Cardiac septum (tissue), 1 donor: ENCODE measurements at regions not wholly inside any gene's neighbourhood (a gene's known extent, or its start where the extent isn't known, plus 50 kb on each side); places are given as distances from the start of the nearest gene placed in this dataset.

Experiments used
- DNase-seq: peaks from one replicate; pipeline ENCODE4 v3.0.0-alpha.2; 2020; ENCODE audit warnings: low spot score
- intact Hi-C: fragments of 100-400 bp; cut with DNase I; formaldehyde crosslinking; loops from one replicate; pipeline ENCODE4 v1.14.0; 2022
- donor health status: DM: no; HTN: no; CAD: no.

- intact Hi-C loops: no loop called here
- no peak for DNase-seq
Observed at GRCh38 chrX:69110116-69110530, 55.1 kb downstream of the PJA1 start.

DNA sequence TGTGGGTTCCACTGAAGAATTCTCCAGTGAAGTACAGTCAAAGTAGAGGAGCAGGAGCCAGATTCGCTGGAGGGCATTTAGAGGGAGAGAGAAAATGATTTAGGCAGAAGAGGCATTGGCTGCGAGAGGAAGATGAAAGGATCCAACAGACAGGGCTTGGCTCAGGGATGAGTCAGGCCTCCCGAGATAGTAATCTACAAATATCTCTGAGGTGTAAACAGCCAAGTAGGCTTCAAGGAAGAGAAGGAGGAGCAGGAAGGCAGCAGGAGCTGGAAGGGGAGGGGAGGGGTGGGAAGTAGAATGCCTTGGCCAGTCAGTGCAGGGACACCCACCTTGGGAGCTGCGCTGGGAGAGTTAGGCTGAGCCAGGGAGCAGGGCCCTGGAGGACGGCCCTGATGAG, 55.5 kb downstream of the PJA1 start:
- no peak for DNase-seq
- intact Hi-C loops: no loop called here

DNA sequence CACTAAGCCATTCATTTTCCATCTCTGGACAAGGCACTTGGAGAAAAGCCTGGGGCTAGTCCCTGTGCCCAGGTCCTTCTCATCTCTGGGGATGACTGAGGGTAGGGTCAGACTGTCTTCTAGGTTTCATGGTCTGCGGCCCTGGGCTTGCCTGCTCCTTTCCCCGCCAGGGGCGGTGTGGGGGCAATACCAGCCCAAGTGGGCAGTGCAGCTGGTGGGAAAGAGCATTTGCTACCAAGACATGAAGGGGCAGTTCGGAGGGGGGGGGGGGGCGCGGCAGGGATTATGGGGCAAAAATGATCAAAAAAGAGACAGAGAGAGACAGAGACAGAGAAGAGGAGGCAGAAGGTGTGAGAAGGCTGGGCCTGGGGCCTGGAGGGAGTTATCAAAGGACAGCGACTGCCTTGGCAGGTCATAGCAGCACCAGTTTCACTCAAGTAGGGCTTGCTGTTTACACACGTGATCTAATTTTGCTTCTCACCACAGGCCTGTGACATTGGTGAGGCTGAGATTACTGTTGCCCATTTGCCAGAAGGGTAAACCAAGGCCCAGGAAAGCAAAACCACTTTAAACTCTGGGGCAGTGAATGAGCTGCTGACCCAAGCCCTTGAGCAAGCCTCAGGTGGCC, 56.1 kb downstream of the PJA1 start:
- intact Hi-C loops: no loop called here
- DNase-seq: no peak

DNA sequence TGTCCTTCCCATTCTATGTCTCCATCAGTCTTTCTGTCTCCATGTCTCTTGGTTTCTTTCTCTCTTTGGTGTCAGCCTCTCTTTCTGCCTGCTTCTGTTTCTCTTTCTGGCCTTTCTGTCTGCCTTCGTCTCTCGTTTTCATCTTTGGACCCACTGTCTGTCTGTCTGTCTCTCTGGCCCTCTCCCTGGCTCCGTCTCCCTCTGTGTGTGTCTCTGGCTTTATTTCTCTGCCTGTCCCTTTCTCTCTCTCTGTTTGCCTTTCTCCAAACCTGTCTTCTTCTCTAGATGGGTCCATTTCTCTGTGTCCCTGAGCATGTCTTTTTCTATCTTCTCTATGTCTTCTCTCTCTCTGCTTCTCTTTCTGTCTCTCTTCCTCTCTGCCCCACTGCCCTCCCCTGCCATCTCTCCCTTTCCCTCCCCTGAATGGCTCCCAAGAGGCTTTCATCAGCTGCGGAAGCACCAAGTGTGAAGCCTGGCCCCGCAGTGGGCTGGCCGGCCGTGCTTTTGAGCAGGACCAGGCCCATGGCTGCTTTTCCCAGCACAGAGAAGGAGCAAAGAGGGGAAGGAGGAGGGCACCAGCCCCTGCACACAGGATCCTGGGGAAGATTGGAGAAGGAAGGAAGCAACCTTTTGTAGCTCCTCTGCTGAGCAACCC, 57.4 kb downstream of the PJA1 start:
- intact Hi-C loops: no loop called here
- no peak for DNase-seq

GRCh38 chrX:69107231-69107739, 58.0 kb downstream of the PJA1 start:
- intact Hi-C loops: no loop called here
- DNase-seq: no peak

GRCh38 chrX:69104756-69105434, 60.4 kb downstream of the PJA1 start:
- intact Hi-C loops: no loop called here
- no peak for DNase-seq

DNA sequence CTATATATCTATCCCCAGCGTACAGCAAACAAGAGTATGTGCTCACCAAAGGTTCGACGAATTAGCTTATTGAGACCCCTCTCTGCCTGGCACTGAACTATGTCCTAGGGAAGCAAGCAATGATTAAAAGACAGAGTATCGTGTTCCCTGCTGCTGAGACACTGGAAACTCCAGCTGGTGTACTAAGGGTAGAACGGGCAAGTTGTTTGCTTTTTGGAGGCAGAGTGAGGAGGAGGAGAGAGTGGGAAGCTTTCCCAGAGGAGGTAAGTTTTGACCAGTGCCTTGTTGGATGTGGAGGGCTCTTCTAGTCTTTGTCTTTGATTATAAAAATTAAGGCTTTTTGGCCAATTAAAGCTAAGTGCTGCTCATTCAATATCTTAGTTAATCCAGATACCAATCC, 61.7 kb downstream of the PJA1 start:
- DNase-seq: no peak
- intact Hi-C loops: no loop called here

- no peak for DNase-seq
- intact Hi-C loops: no loop called here
Observed at GRCh38 chrX:69102612-69103194, 62.5 kb downstream of the PJA1 start.

- no peak for DNase-seq
- intact Hi-C loops: no loop called here
Observed at GRCh38 chrX:69101683-69102251, 63.5 kb downstream of the PJA1 start.

DNA sequence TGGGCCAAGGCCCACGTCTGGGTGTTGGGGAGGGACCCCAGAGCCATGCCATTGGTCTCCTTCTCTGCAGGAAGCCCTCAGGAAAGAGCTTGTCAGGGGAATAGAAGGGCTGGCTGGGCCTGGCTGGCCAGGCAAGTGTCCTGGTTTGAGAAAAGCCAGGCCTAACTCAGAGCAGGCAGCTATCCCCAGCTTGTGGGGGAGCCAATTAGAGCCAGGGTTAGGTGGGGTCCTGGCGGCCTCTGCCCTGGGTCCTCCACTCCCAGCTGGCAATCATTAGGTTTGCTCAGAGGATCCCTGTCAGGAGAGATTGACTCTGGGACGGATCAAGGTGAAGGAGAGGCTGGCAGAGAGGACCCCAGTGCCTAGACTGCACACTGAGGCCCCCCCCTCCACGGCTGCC, 64.8 kb downstream of the PJA1 start:
- DNase-seq: no peak
- intact Hi-C loops: no loop called here

- intact Hi-C loops: loop anchor here (10.0 kb wide), 1 partner anchor 187 kb away; no protein-coding TSS in a partner anchor
- no peak for DNase-seq
Observed at GRCh38 chrX:69097451-69098236, 67.6 kb downstream of the PJA1 start.

- DNase-seq: no peak
- intact Hi-C loops: loop anchor here (10.0 kb wide), 1 partner anchor 188 kb away; no protein-coding TSS in a partner anchor
Observed at GRCh38 chrX:69096963-69097362, 68.3 kb downstream of the PJA1 start.

- no peak for DNase-seq
Observed at GRCh38 chrX:69094977-69095669, 70.1 kb downstream of the PJA1 start.

DNA sequence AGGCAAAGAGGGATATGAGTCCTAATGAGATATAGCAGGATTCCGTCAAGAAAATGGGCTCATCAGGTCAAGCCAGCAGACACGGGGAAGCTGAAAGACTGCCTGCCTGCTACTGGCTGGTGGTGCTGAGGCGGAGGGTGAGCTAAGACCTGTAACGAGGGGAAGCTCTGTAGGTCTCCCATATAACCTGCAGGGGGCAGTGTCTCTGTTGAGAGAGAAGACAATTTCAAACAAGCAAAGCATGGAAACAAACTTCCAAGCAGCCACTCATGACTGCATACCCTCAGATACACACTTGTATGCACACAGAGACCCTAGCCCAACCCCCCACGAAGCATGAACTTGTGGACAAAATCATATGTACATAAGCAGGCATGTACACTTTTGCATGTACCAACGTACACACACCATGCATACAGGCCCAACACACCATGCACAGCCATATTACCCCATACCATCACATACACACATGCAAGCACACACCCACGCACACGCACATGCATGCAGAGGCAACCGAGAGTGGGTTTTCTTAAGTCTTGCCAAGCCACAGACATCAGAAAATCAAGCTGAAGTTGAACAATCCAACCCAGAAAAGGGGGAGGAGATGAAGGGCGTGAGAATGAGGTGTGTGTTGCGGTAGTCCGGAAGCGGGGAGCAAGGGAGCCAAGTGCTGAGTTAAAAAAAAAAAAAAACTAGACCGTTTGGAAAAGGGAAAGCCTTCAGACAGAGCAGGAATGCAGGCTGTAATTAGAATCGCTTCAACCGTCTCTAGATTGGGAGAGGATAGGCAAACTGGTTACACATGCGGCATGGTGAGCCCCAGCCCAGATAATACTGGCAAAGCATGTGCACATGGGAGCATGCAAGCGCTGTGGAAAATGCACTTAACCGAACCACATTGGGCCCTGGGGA, 71.0 kb downstream of the PJA1 start:
- no peak for DNase-seq
- intact Hi-C loops: loop anchor here (5.0 to 10.0 kb wide), 2 partner anchors 128 to 191 kb away; no protein-coding TSS in a partner anchor

More at GRCh38 chrX:69094977-69095669, 70.1 kb downstream of the PJA1 start:
- intact Hi-C loops: loop anchor here (5.0 to 10.0 kb wide), 2 partner anchors 127 to 190 kb away; no protein-coding TSS in a partner anchor

DNA sequence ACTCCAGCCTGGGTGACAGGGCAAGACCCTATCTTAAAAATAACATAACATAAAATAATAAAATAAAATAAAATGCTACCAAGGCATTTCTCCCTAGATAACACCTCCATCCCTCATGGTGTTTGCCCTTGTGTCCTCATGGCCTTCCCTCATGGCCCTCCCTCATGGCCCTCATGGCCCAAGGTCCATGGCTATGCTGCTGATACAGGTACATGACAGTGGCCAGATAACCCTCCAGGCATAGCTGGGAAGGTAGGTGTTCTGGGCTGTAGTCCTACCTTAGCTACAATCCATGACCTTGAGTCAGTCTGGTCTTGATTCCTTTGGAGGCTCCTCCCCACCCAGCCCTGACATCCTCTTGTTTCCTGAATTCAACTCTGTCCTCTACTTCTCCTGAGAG, 75.2 kb downstream of the PJA1 start:
- intact Hi-C loops: loop anchor here (5.0 to 10.0 kb wide), 2 partner anchors 132 to 195 kb away; no protein-coding TSS in a partner anchor
- DNase-seq: no peak

DNA sequence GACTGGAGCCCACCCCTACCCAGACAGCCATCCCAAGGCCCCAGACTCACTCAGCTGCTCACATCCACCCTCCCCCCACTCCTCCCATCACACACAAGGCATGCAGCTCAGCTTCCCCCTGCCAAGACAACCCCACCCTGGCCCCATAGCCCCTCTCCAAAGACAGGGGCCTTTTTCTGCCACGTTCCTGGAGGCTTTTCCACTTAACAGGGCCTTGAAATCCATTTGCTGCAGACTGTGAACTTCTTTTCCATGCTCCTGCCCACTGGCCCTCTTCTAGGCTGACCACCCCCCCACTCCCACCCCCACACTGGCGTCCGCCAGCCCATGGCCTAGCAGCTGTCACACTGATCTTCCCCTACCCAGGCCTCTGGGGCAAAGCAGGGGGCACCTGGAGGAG, 76.0 kb downstream of the PJA1 start:
- intact Hi-C loops: no loop called here
- DNase-seq: no peak

- no peak for DNase-seq
- intact Hi-C loops: no loop called here
Observed at GRCh38 chrX:69088171-69088938, 76.9 kb downstream of the PJA1 start.
